H1 (cell line): ENCODE measurements at regions not wholly inside any gene's neighbourhood (a gene's known extent, or its start where the extent isn't known, plus 50 kb on each side); places are given as distances from the start of the nearest gene placed in this dataset.

Source experiments
- KDM4A ChIP-seq: IDR thresholded peaks from one replicate; pipeline ENCODE4 v1.7.1; 2012; ENCODE audit warnings: low read depth, mild to moderate bottlenecking, moderate library complexity, low read length, inconsistent platforms; ENCODE audit not compliant: severe bottlenecking

DNA sequence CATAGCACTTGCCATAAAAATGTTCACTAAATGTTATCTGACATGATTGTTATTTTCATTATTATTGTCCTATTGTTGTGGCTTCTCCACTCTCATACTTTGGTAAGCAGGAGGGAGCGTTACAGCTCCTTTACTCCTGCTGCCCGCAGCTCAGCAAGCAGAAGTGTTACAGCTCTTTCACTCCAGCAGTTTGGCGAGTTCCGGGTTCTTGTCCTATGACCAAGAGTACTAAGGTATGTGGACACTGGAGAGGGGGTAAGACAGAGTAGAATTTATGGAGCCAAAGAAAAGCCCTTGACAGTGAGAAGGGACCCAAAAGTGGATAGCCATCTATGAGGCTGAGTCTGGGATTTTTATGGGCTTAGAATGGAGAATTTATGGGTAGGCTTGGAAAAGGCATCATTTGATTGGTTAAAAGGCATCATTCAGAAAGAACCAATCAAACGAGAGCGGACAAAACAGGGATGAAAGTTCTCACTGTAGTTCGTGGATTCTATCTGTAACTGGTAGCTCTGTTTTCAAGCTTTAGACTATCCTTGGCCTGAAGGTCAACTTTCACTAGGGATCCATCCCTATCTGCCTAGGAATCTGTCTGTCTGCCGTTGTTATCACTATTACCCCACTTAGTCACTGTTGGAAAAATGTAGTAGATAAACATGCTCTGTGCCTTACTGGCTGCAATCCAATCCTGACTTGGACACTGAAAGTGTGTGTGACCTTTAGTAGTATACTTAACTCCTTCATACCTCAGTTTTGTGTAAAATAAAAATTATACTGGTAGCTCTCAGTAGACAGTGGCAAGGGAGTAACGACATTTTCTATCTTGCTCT, 545.6 kb upstream of the LCORL start (continued):
- TF ChIP-seq KDM4A, result no peak
